ENCODE measurements at regions not wholly inside any gene's neighbourhood (a gene's known extent, or its start where the extent isn't known, plus 50 kb on each side); places are given as distances from the start of the nearest gene placed in this dataset.

- no peaks in the 10 kb centered on the region for H3K9me3 Mint-ChIP-seq
- TF ChIP-seq CTCF (IDR thresholded peaks at IDR 0.05; ENCODE audit: unreplicated experiment in 3 of 3) = no peak
- H3K27me3 Mint-ChIP-seq (ENCODE audit: low read depth) = no peaks in the 10 kb centered on the region
- no peaks in the 10 kb centered on the region for H3K4me1 Mint-ChIP-seq
- H3K36me3 Mint-ChIP-seq (ENCODE audit: low read depth) = no peaks in the 10 kb centered on the region
- H3K4me3 Mint-ChIP-seq = no peak overlapping the region
- no peak overlapping the region for H3K27ac Mint-ChIP-seq
These were observed 262.7 kb downstream of the PDHA2 start for GRCh38 chr4:96102541-96103026.

GRCh38 chr4:96103086-96103485 is 263.2 kb downstream of the PDHA2 start:
- no peak for TF ChIP-seq CTCF (IDR thresholded peaks at IDR 0.05; ENCODE audit: unreplicated experiment in 3 of 3)
- no peaks in the 10 kb centered on the region for H3K9me3 Mint-ChIP-seq
- H3K27me3 Mint-ChIP-seq (ENCODE audit: low read depth) = no peaks in the 10 kb centered on the region
- H3K4me1 Mint-ChIP-seq = no peaks in the 10 kb centered on the region
- H3K4me3 Mint-ChIP-seq = no peak overlapping the region
- H3K36me3 Mint-ChIP-seq (ENCODE audit: low read depth) = no peaks in the 10 kb centered on the region
- no peak overlapping the region for H3K27ac Mint-ChIP-seq

GRCh38 chr4:96108146-96108545 is 268.3 kb downstream of the PDHA2 start:
- H3K27ac Mint-ChIP-seq = no peak overlapping the region
- H3K27me3 Mint-ChIP-seq (ENCODE audit: low read depth) = no peaks in the 10 kb centered on the region
- no peak for TF ChIP-seq CTCF (IDR thresholded peaks at IDR 0.05; ENCODE audit: unreplicated experiment in 3 of 3)
- no peaks in the 10 kb centered on the region for H3K36me3 Mint-ChIP-seq (ENCODE audit: low read depth)
- H3K4me1 Mint-ChIP-seq = no peaks in the 10 kb centered on the region
- peaks cover 6% of the 10 kb centered on the region for H3K9me3 Mint-ChIP-seq
- H3K4me3 Mint-ChIP-seq = no peak overlapping the region

GRCh38 chr4:96112631-96113030 is 272.7 kb downstream of the PDHA2 start:
- no peak overlapping the region for H3K27ac Mint-ChIP-seq
- no peaks in the 10 kb centered on the region for H3K36me3 Mint-ChIP-seq (ENCODE audit: low read depth)
- no peak overlapping the region for H3K4me3 Mint-ChIP-seq
- no peaks in the 10 kb centered on the region for H3K27me3 Mint-ChIP-seq (ENCODE audit: low read depth)
- H3K9me3 Mint-ChIP-seq = peaks cover 6% of the 10 kb centered on the region
- peaks cover 7% of the 10 kb centered on the region for H3K4me1 Mint-ChIP-seq
- TF ChIP-seq CTCF (IDR thresholded peaks at IDR 0.05; ENCODE audit: unreplicated experiment in 3 of 3) = no peak

- no peak overlapping the region for H3K27ac Mint-ChIP-seq
- no peaks in the 10 kb centered on the region for H3K36me3 Mint-ChIP-seq (ENCODE audit: low read depth)
- no peak for TF ChIP-seq CTCF (IDR thresholded peaks at IDR 0.05; ENCODE audit: unreplicated experiment in 3 of 3)
- H3K9me3 Mint-ChIP-seq = no peaks in the 10 kb centered on the region
- peaks cover 4% of the 10 kb centered on the region for H3K4me1 Mint-ChIP-seq
- H3K4me3 Mint-ChIP-seq = no peak overlapping the region
- H3K27me3 Mint-ChIP-seq (ENCODE audit: low read depth) = no peaks in the 10 kb centered on the region
These were observed 280.3 kb downstream of the PDHA2 start for GRCh38 chr4:96120206-96120605.

GRCh38 chr4:96126227-96126626 is 286.3 kb downstream of the PDHA2 start:
- H3K4me3 Mint-ChIP-seq = no peak overlapping the region
- H3K4me1 Mint-ChIP-seq = peaks cover 3% of the 10 kb centered on the region
- no peaks in the 10 kb centered on the region for H3K36me3 Mint-ChIP-seq (ENCODE audit: low read depth)
- TF ChIP-seq CTCF (IDR thresholded peaks at IDR 0.05; ENCODE audit: unreplicated experiment in 3 of 3) = no peak
- no peaks in the 10 kb centered on the region for H3K27me3 Mint-ChIP-seq (ENCODE audit: low read depth)
- no peak overlapping the region for H3K27ac Mint-ChIP-seq
- peaks cover 3% of the 10 kb centered on the region for H3K9me3 Mint-ChIP-seq
